GM12864 (cell line): ENCODE measurements at regions not wholly inside any gene's neighbourhood (a gene's known extent, or its start where the extent isn't known, plus 50 kb on each side); places are given as distances from the start of the nearest gene placed in this dataset.

Source experiments
- DNase-seq: peaks from one replicate; pipeline ENCODE4 v3.0.0-alpha.2; 2011; ENCODE audit warnings: low read depth
- H3K4me3 ChIP-seq: 2 replicates; pipeline ENCODE4 v1.5.1; 2011; ENCODE audit warnings: mild to moderate bottlenecking, low read depth, low read length, control low read depth
- TF ChIP-seq, protein P1 (sequence below): IDR thresholded peaks from 2 replicates; pipeline ENCODE4 v1.5.1; 2011; ENCODE audit warnings: low read depth, mild to moderate bottlenecking, moderate library complexity, low read length, control low read depth, inconsistent platforms; ENCODE audit errors: missing control alignments

DNA sequence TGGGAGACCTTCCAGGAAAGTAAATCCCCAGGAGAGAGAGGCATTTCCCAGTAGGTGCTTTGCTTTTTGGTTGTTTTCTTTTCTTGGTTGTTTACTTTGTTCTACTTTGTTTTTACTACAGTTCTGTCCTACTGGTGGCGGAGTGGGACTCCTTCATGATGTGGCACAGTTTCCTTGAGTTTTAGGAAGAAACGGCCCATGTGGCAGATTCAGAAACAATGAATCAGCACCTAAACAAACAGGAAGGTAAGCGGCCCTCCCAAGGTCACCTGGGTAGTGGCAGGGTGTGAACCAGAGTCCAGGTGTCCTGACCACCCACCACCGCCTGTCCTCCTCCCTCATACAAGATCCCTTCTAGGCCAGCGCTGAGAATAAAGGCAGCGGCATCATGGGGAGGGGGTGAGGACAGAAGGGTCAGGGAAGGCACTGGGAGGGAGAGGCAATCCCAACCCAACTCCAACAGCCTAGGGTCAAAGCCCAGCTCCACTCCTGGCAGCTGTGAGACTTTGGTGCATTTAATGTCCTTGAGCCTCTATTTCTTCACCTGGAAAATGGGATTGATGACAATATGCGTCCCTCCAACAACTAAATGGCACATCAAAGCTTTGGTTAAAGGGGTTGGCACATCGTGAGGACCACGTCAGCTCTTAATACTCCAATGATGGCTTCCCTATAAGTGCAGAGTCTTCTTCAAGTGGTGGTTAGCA lies 111.5 kb upstream of the BCL2L14 start:
- TF ChIP-seq, protein P1, sequence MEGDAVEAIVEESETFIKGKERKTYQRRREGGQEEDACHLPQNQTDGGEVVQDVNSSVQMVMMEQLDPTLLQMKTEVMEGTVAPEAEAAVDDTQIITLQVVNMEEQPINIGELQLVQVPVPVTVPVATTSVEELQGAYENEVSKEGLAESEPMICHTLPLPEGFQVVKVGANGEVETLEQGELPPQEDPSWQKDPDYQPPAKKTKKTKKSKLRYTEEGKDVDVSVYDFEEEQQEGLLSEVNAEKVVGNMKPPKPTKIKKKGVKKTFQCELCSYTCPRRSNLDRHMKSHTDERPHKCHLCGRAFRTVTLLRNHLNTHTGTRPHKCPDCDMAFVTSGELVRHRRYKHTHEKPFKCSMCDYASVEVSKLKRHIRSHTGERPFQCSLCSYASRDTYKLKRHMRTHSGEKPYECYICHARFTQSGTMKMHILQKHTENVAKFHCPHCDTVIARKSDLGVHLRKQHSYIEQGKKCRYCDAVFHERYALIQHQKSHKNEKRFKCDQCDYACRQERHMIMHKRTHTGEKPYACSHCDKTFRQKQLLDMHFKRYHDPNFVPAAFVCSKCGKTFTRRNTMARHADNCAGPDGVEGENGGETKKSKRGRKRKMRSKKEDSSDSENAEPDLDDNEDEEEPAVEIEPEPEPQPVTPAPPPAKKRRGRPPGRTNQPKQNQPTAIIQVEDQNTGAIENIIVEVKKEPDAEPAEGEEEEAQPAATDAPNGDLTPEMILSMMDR: no peak
- no peak for DNase-seq
- no peak overlapping the region for H3K4me3 ChIP-seq

DNA sequence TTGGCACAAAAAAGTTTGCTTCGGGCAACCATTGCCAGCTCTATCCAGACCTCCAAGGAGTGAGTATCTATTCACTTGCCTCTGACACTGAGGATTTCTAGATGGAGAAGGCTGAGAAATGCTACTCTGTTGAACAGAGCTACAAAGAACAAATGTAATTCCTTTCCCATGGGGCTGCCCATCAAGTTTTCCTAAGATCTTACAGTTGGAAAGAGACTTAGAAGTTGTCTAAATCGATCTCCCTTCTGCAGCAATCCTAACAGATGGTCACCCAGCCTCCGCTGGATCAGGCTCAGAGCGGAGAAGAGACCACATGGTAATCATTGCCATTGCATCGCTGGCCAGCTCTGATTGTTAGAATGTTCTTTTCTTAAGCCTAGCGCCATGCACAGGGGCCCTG lies 110.1 kb upstream of the BCL2L14 start:
- TF ChIP-seq, protein P1: no peak
- DNase-seq: no peak
- H3K4me3 ChIP-seq: no peak overlapping the region

- DNase-seq: no peak
- TF ChIP-seq, protein P1: no peak
- no peak overlapping the region for H3K4me3 ChIP-seq
These were observed 109.1 kb upstream of the BCL2L14 start for GRCh38 chr12:11961686-11962085.

- TF ChIP-seq, protein P1: no peak
- no peak for DNase-seq
- no peak overlapping the region for H3K4me3 ChIP-seq
These were observed 107.9 kb upstream of the BCL2L14 start for GRCh38 chr12:11962860-11963259.

- H3K4me3 ChIP-seq: no peak overlapping the region
- TF ChIP-seq, protein P1: no peak
- DNase-seq: no peak
These were observed 106.8 kb upstream of the BCL2L14 start for GRCh38 chr12:11963841-11964471.

DNA sequence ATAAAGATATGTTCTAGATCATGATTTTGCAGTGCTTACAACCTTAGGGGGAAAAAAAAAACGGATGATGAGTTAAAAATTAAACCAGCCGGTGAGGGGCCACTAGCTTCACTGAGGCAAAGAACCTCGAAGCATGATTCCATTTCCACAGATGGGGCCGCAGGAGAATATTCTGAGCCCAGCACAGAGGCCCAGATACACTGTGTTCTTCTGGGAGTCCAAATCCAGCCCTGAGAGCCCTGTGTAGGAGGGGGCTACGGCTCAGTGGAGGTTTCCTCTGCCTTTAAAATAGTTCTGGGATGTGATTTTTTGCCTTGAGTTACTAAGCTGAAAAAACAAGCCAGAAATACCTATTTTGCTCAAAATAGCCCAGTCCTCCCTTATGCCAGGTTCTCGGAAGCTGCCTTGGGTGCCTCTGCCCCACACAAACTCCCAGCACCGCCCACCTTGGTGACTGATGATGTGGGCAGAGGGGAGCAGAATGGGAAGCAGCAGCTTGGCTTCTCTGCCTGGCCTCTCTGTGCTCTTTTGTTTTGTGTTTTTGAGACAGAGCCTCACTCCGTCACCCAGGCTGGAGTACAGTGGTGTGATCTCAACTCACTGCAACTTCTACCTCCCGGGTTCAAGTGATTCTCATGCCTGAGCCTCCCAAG lies 105.4 kb upstream of the BCL2L14 start:
- no peak overlapping the region for H3K4me3 ChIP-seq
- TF ChIP-seq, protein P1: no peak
- no peak for DNase-seq
